ENCODE measurements at regions not wholly inside any gene's neighbourhood (a gene's known extent, or its start where the extent isn't known, plus 50 kb on each side); places are given as distances from the start of the nearest gene placed in this dataset.

DNA sequence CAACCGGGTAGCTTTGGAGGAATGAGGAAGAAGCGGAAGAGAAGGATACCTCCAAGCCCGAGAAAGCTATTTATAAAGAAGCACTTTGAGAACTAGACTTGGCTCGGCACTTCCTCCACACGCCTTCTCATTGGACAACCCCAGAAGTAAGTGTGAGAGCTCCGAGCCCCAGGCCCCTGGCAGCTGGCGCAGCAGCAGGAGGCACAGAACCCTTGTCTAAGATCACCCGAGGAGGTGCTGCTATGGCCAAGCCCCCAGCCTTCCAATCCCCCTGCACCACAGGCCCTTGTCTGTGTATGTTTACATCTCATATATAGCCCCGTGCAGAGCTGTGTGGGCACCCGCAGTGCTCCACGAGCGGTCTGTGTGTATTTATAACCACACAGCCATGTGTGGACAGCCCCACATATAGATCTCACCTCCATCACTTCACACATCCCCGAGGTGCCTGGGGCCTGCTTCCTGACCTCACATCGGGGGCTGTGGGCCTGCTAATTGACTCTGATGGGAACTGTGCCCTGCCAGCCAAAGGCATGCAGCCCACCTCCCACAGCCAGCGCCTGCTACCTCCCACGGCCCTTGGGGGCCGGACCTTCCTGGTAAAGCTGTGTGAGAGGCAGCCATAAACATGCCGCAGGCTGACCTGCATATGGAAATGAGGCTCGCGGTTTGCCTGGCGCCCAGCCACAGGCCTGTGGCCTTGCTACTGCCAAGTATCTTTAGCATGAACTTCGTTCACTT lies 96.1 kb downstream of the C17orf67 start:
- no peak for DNase-seq (ENCODE audit: extremely low read depth, low read depth, low spot score)

DNA sequence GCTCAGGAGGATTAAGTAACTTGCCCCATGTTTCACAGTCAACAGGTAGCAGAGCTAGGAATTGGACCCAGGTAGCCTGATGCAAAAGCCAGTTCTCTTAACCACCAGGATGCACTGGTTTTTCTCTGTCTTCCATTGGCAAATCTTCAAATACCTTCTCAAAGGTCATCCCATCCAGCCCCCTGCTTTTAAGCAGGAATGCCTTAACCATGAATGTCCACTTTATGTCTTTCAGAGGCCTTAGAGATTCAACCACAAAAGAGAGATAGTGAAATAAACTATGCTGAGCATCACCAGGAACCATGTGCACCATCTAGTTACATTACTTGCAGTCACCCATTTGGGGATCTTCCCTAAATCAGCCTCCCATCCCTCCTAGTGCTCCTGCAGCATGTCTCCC lies 94.3 kb downstream of the C17orf67 start:
- no peak for DNase-seq (ENCODE audit: extremely low read depth, low read depth, low spot score)

GRCh38 chr17:56739776-56740175 lies 93.9 kb downstream of the C17orf67 start:
- DNase-seq (ENCODE audit: extremely low read depth, low read depth, low spot score): no peak

- DNase-seq (ENCODE audit: extremely low read depth, low read depth, low spot score): no peak
These were observed 93.2 kb downstream of the C17orf67 start for GRCh38 chr17:56740481-56740880.
